Ramos (cell line): ENCODE measurements at regions not wholly inside any gene's neighbourhood (a gene's known extent, or its start where the extent isn't known, plus 50 kb on each side); places are given as distances from the start of the nearest gene placed in this dataset.

ENCODE experiments used
- in situ Hi-C: fragments of 300-500 bp; cut with MboI; formaldehyde crosslinking; loops from one replicate; pipeline ENCODE4 v1.14.3; 2022; ENCODE audit warnings: low sequenced_read_pairs; ENCODE audit not compliant: unreplicated experiment

- in situ Hi-C loops: no loop called here
Observed at GRCh38 chr7:20932785-20933527, 146.3 kb upstream of the SP8 start.

DNA sequence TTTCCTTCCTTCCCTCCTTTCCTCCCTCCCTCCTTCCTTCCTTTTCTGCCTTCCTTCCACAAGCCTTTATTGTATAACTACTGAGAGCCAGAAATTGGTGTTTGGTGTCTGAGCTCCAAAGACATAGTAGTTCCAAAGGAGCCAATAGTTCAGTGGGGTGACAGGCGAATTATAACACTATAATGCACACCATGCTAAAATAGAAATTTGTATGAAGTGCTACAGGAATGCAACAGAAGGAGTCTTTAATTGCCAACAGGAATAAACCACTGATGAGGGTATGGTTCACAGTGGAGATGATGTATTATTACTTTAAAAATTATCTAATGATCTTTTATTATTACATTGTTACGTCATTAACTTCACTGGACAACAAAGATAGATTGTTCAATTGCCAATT lies 158.8 kb upstream of the SP8 start:
- in situ Hi-C loops: no loop called here

DNA sequence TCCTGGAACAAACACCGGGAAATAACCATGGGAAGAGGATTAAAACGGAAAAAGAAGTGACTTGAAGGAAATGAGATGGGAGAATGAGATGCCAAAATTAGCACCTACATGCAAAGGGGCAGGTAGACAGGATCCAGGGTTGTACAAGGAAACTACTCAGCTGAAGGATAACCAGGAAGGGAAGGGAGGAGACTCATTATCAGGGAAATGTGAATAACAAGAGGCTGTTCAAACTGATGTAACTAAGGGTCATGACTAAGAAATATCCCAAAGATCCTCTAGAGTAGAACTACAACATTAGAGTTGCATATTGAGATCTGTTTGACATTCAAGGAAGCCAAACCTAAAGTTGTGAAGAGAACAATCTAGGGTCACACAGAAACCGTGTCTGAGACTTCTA lies 166.2 kb upstream of the SP8 start:
- in situ Hi-C loops: no loop called here

- in situ Hi-C loops: no loop called here
Observed at GRCh38 chr7:20954711-20955619, 168.3 kb upstream of the SP8 start.

DNA sequence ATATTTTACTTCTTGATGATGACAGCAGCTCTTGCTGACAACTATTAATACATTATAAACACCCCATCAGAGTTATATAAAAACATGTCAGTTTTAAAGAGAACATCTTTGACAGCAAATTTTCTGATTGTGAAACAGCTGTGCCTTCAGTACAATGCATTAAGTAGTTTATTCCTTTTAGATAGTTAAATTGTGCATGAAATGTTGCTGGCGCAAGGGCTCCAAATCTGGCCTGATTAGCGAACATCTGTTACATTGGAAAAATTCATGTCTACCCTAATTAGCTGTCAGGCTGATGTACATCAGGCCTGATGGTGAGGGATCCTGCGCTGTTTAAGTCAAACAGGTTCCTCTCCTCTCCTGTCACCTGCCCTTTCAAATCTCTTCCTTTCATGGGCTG lies 171.9 kb upstream of the SP8 start:
- in situ Hi-C loops: no loop called here

GRCh38 chr7:20959281-20959680 lies 172.6 kb upstream of the SP8 start:
- in situ Hi-C loops: no loop called here

- in situ Hi-C loops: no loop called here
Observed at GRCh38 chr7:20963556-20964280, 177.0 kb upstream of the SP8 start.

- in situ Hi-C loops: no loop called here
Observed at GRCh38 chr7:20964281-20964918, 177.7 kb upstream of the SP8 start.

DNA sequence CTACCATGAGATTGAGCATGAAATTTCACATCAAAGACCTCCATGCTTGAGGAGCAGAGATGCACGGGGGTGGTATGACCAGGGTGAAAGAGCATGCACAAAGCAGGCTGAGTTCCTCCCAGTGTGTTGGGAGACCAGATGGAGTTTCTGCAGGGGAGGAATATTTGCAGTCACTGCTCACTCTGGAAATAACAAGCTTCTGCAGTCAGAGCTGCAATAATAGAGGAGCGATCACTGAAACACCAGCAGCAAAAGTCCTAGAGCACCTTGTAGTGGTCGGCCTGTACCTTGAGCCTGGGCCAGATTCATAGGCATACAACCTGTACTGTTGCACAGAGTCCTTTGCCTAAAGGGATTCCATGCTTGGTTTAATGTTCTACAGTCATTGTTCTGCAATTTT lies 184.5 kb upstream of the SP8 start:
- in situ Hi-C loops: no loop called here

GRCh38 chr7:20980232-20980631 lies 193.5 kb upstream of the SP8 start:
- in situ Hi-C loops: no loop called here

- in situ Hi-C loops: no loop called here
Observed at GRCh38 chr7:20980668-20981264, 194.1 kb upstream of the SP8 start.

DNA sequence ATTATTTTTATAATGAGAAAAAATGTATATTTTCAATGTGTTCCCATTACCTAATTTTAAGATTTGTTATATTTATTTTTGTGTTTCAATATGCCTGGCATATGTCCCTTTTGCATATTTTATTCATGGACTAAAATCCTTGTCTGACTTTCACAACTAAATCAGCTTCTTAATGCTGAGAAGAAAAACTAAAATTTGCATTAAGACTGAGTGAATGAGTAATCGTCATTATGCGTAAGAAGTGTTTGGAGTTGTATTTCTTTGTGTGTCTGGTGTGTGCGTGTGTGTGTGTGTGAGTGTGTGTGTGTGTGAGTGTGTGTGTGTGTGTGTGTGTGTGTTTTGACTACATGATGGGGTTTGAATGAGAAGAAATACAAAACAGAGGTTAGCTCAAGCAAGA lies 201.7 kb upstream of the SP8 start:
- in situ Hi-C loops: no loop called here

DNA sequence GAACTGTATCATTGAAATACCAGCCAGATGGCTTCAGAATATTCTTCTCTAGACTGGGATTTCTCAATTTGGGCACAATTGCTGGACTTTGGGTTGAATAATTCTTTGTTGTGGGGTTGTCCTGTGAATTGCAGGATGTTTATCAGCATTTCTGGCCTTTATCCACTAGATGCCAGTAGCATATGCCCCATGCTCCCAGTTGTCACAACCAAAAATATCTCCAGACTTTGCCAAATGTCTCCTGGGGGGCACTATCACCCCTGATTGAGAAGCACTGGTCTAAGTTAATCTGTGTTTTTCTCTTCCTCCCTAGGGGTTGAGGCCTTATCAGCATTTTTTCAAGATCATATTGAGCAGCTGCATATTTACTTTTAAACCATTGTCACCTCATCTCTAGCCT lies 204.9 kb upstream of the SP8 start:
- in situ Hi-C loops: no loop called here

GRCh38 chr7:20993693-20994092 lies 207.0 kb upstream of the SP8 start:
- in situ Hi-C loops: no loop called here

- in situ Hi-C loops: no loop called here
Observed at GRCh38 chr7:20998309-20998708, 211.6 kb upstream of the SP8 start.

- in situ Hi-C loops: no loop called here
Observed at GRCh38 chr7:21011153-21011552, 224.5 kb upstream of the SP8 start.

- in situ Hi-C loops: no loop called here
Observed at GRCh38 chr7:21013765-21014539, 227.3 kb upstream of the SP8 start.

DNA sequence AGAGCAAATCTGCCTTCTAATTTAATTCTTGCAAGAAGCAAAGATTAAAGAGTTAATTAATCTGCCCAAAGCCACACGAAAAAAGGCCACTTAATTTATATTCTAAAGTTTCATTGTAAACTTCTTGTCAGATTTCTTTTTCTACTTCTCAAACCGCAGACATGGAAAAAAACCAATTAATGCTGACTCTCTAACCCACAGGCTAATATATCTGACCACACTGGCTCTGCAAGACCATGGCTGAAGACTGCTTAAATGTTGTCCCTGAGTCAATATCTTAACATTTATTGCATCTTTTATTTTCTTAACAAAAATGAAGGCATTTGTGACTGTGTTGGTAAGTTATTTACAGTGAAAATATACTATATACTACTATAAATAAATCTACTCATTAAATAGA lies 234.0 kb upstream of the SP8 start:
- in situ Hi-C loops: no loop called here

DNA sequence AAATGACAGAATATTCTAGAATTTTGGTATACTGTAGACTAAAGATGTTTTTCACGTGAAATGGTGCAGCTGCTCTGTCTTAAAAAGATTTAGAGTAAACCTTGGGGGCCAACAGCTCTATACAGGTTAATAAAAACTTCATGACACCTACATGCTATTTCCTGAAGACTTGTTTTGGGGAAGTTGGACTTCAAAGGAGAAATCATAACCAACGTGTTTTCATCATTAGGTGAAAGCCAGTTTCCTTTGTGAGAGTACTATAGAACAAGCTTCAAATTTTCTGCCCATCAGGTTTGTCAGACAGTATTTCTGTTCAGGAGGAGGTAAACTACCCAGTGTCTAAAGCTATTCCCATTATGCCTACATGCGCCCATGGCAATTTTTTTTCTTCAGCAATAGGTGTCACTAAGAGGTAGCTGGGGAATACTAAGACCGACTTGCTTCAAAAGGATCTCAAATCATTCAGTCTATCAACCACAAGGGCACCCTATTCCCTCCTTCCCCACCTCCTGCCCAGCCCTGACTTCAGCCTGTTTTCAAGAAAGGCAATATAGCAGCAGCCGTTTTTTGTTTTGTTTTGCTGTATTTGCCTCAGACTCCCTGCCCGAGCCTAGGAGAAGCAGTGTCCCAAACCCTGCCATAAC lies 237.3 kb upstream of the SP8 start:
- in situ Hi-C loops: no loop called here
